ENCODE measurements at regions not wholly inside any gene's neighbourhood (a gene's known extent, or its start where the extent isn't known, plus 50 kb on each side); places are given as distances from the start of the nearest gene placed in this dataset.

- intact Hi-C loops (cut with DNase I), result loop anchor here in 1 of 10 donors (10.0 kb wide), 1 partner anchor 444 kb away; no protein-coding TSS in a partner anchor
- Histone ChIP-seq H3K4me1 (no peaks in the 10 kb centered on the region), H3K27ac (no peak overlapping the region), H3K36me3 (no peaks in the 10 kb centered on the region), H3K4me3 (no peak overlapping the region), H3K9me3 (no peaks in the 10 kb centered on the region), H3K27me3 (no peaks in the 10 kb centered on the region)
- ATAC-seq, result no peak
- WGBS, 2 donors, result 95 to 96% methylated on average over 4 of the region's 4 CpGs
- TF ChIP-seq, protein P1, sequence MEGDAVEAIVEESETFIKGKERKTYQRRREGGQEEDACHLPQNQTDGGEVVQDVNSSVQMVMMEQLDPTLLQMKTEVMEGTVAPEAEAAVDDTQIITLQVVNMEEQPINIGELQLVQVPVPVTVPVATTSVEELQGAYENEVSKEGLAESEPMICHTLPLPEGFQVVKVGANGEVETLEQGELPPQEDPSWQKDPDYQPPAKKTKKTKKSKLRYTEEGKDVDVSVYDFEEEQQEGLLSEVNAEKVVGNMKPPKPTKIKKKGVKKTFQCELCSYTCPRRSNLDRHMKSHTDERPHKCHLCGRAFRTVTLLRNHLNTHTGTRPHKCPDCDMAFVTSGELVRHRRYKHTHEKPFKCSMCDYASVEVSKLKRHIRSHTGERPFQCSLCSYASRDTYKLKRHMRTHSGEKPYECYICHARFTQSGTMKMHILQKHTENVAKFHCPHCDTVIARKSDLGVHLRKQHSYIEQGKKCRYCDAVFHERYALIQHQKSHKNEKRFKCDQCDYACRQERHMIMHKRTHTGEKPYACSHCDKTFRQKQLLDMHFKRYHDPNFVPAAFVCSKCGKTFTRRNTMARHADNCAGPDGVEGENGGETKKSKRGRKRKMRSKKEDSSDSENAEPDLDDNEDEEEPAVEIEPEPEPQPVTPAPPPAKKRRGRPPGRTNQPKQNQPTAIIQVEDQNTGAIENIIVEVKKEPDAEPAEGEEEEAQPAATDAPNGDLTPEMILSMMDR (IDR thresholded peaks at IDR 0.05), result no peak
- no peak for DNase-seq
Measured at GRCh38 chr5:58011301-58011700, 448.6 kb downstream of the PLK2 start.

- no peaks in the 10 kb centered on the region for H3K4me1 ChIP-seq
- TF ChIP-seq, protein P1 (IDR thresholded peaks at IDR 0.05), result no peak
- intact Hi-C loops (cut with DNase I), result loop anchor here in 1 of 10 donors (10.0 kb wide), 2 partner anchors 75 to 445 kb away; no protein-coding TSS in a partner anchor
- WGBS, 2 donors, result 87 to 88% methylated on average over 2 of the region's 2 CpGs
- no peak overlapping the region for H3K4me3 ChIP-seq
- H3K36me3 ChIP-seq, result no peaks in the 10 kb centered on the region
- H3K27me3 ChIP-seq, result no peaks in the 10 kb centered on the region
- ATAC-seq, result no peak
- no peak for DNase-seq
- no peaks in the 10 kb centered on the region for H3K9me3 ChIP-seq
- no peak overlapping the region for H3K27ac ChIP-seq
Measured at GRCh38 chr5:58009754-58010153, 450.1 kb downstream of the PLK2 start.

GRCh38 chr5:58002323-58002722, 457.6 kb downstream of the PLK2 start:
- no peak overlapping the region for H3K27ac ChIP-seq
- intact Hi-C loops (cut with DNase I), result loop anchor here in 1 of 10 donors (10.0 kb wide), 1 partner anchor 68 kb away; no protein-coding TSS in a partner anchor
- DNase-seq (no peak), ATAC-seq (no peak)
- H3K36me3 ChIP-seq, result no peaks in the 10 kb centered on the region
- TF ChIP-seq, protein P1 (IDR thresholded peaks at IDR 0.05), result no peak
- no peaks in the 10 kb centered on the region for H3K4me1 ChIP-seq
- no peaks in the 10 kb centered on the region for H3K9me3 ChIP-seq
- WGBS, 2 donors, result 96% methylated on average over 3 of the region's 3 CpGs
- H3K27me3 ChIP-seq, result no peaks in the 10 kb centered on the region
- H3K4me3 ChIP-seq, result no peak overlapping the region

DNA sequence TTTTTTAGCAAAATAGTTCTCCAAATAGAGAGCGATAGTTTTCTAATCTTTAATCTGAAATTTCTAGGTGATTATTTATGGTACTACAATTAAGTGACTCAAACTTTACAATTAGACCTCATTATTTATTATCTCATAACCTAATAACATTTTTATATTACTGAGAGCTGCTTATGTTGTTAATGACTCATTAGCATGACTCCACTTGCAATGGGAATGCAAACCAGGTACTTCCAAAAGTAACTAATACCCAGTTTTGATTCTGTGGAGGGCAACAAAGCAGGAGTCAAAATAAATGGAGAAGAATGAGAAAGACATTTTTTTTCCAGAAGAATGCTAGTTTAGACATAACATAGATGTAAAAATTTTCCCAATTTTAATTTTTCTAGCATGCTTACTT, 466.0 kb downstream of the PLK2 start:
- H3K4me1 ChIP-seq, result peaks cover 0 to 4% (median 0%) of the 10 kb centered on the region in 9 donors
- no peak for ATAC-seq
- H3K36me3 ChIP-seq, result no peaks in the 10 kb centered on the region
- peaks cover 0 to 11% (median 0%) of the 10 kb centered on the region in 11 donors for H3K9me3 ChIP-seq
- TF ChIP-seq, protein P1 (IDR thresholded peaks at IDR 0.05), result no peak
- no peak for DNase-seq
- whole genome bisulfite sequencing, 2 donors, result 94 to 97% methylated on average over 1 of the region's 1 CpG
- no peak overlapping the region for H3K4me3 ChIP-seq
- intact Hi-C loops (cut with DNase I), result no loop called here
- no peaks in the 10 kb centered on the region for H3K27me3 ChIP-seq
- no peak overlapping the region for H3K27ac ChIP-seq
